SK-N-SH treated with all-trans-retinoic acid at 6 μM for 48 hours (cell line): ENCODE measurements at regions not wholly inside any gene's neighbourhood (a gene's known extent, or its start where the extent isn't known, plus 50 kb on each side); places are given as distances from the start of the nearest gene placed in this dataset.

Experiments
- ARNTL ChIP-seq: fragments of 450-650 bp; formaldehyde crosslinking; IDR thresholded peaks from 2 replicates; pipeline ENCODE4 v1.5.0; 2020; ENCODE audit warnings: low read depth, mild to moderate bottlenecking, moderate library complexity, borderline replicate concordance
- BACH2 ChIP-seq: fragments of 250-450 bp; sonication (Bioruptor Pico); IDR thresholded peaks from 2 replicates; pipeline ENCODE4 v1.9.0; 2021; ENCODE audit warnings: mild to moderate bottlenecking, borderline replicate concordance
- ESRRG ChIP-seq: fragments of 250-450 bp; sonication (Bioruptor Pico); IDR thresholded peaks from 2 replicates; pipeline ENCODE4 v1.6.1; 2021; ENCODE audit warnings: mild to moderate bottlenecking
- GLIS3 ChIP-seq: fragments of 250-450 bp; sonication (Bioruptor Pico); IDR thresholded peaks from 2 replicates; pipeline ENCODE4 v1.5.0; 2020; ENCODE audit warnings: mild to moderate bottlenecking, moderate library complexity
- ZFP30 ChIP-seq: fragments of 450-650 bp; formaldehyde crosslinking; IDR thresholded peaks from 2 replicates; pipeline ENCODE4 v1.5.0; 2022; ENCODE audit warnings: mild to moderate bottlenecking, moderate library complexity
- ZNF70 ChIP-seq: fragments of 450-650 bp; formaldehyde crosslinking; IDR thresholded peaks from 2 replicates; pipeline ENCODE4 v1.5.0; 2020; ENCODE audit warnings: mild to moderate bottlenecking, moderate library complexity
- TF ChIP-seq, protein P1 (sequence below): fragments of 250-450 bp; sonication (Bioruptor Pico); IDR thresholded peaks from 2 replicates; pipeline ENCODE4 v1.5.0; 2020; ENCODE audit warnings: mild to moderate bottlenecking, moderate library complexity
- TF ChIP-seq, protein P2 (sequence below): fragments of 250-450 bp; sonication (Bioruptor Pico); IDR thresholded peaks from 2 replicates; pipeline ENCODE4 v1.8.0; 2020; ENCODE audit warnings: mild to moderate bottlenecking, moderate library complexity, borderline replicate concordance

DNA sequence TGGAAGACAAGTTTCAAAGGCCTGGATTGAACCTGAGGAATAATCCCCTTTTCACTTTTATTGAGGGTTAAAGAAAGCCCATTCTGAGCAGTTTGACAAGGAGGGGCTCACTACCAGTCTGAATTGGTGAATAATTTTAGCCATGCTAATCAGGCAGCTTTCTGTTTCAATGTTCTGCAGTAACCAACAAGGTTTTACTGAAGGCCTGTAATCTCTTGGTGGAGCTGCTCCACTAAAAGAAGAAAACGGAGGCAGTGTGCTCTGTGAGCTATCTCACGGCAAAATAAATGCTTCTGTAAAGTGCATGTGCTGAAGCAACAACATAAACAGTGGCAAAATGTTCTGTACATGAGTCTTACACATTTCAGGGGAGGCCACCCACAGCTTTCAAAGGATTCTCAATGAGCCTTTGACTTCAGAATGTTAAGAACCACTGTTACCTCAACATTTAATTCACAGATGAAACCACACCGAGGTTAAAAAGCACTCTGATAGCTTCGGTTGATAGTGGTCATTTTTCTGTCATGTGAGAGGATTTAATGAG is 111.2 kb downstream of the LRIG3 start:
- TF ChIP-seq ZNF70 (CRISPR knock-in tag) (no peak), GLIS3 (no peak), ESRRG (CRISPR knock-in tag) (no peak), BACH2 (CRISPR knock-in tag) (no peak), ZFP30 (CRISPR knock-in tag) (no peak), ARNTL (CRISPR knock-in tag) (no peak)
- TF ChIP-seq, protein P1, sequence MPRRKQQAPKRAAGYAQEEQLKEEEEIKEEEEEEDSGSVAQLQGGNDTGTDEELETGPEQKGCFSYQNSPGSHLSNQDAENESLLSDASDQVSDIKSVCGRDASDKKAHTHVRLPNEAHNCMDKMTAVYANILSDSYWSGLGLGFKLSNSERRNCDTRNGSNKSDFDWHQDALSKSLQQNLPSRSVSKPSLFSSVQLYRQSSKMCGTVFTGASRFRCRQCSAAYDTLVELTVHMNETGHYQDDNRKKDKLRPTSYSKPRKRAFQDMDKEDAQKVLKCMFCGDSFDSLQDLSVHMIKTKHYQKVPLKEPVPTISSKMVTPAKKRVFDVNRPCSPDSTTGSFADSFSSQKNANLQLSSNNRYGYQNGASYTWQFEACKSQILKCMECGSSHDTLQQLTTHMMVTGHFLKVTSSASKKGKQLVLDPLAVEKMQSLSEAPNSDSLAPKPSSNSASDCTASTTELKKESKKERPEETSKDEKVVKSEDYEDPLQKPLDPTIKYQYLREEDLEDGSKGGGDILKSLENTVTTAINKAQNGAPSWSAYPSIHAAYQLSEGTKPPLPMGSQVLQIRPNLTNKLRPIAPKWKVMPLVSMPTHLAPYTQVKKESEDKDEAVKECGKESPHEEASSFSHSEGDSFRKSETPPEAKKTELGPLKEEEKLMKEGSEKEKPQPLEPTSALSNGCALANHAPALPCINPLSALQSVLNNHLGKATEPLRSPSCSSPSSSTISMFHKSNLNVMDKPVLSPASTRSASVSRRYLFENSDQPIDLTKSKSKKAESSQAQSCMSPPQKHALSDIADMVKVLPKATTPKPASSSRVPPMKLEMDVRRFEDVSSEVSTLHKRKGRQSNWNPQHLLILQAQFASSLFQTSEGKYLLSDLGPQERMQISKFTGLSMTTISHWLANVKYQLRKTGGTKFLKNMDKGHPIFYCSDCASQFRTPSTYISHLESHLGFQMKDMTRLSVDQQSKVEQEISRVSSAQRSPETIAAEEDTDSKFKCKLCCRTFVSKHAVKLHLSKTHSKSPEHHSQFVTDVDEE, result no peak
- TF ChIP-seq, protein P2, sequence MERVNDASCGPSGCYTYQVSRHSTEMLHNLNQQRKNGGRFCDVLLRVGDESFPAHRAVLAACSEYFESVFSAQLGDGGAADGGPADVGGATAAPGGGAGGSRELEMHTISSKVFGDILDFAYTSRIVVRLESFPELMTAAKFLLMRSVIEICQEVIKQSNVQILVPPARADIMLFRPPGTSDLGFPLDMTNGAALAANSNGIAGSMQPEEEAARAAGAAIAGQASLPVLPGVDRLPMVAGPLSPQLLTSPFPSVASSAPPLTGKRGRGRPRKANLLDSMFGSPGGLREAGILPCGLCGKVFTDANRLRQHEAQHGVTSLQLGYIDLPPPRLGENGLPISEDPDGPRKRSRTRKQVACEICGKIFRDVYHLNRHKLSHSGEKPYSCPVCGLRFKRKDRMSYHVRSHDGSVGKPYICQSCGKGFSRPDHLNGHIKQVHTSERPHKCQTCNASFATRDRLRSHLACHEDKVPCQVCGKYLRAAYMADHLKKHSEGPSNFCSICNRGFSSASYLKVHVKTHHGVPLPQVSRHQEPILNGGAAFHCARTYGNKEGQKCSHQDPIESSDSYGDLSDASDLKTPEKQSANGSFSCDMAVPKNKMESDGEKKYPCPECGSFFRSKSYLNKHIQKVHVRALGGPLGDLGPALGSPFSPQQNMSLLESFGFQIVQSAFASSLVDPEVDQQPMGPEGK (CRISPR knock-in tag), result no peak
